ENCODE measurements at regions not wholly inside any gene's neighbourhood (a gene's known extent, or its start where the extent isn't known, plus 50 kb on each side); places are given as distances from the start of the nearest gene placed in this dataset.
"Not testable (repeated sequence)": the region's sequence is repeated elsewhere in the genome, so short reads cannot be mapped to it uniquely, and the experiment has no call there.

DNA sequence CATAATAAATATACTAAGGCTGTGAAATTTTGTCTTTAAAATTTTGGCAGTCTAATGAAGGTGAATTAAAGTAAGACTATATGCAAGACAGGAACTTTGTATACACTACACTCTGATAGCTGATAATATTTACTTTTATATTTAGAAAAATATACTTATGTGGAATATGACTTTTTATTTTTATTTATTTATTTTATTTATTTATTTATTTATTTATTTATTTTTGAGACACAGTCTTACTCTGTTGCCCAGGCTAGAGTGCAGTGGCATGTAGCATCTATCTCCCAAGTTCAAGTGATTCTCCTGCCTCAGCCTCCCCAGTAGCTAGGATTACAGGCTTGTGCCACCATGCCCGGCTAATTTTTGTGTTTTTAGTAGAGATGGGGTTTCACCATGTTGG, 742.4 kb downstream of the CD109 start:
- TF ChIP-seq POLR2A (IDR thresholded peaks at IDR 0.05; ENCODE audit: low read length); GATA1 (IDR thresholded peaks at IDR 0.05; ENCODE audit: low read depth, low read length): not testable (repeated sequence)

All from erythroblast (primary cell).